Sigmoid colon (tissue), 6 donors: ENCODE measurements at regions not wholly inside any gene's neighbourhood (a gene's known extent, or its start where the extent isn't known, plus 50 kb on each side); places are given as distances from the start of the nearest gene placed in this dataset.

Experiments used
- DNase-seq: peaks from one replicate; pipeline ENCODE4 v3.0.0-alpha.2; 2019
- H3K27ac ChIP-seq, 4 donors: fragments of 200-600 bp; sonication (generic); one replicate each; pipeline ENCODE4 v1.5.1; 2016 to 2019; ENCODE audit warnings: mild to moderate bottlenecking in 1 of 4
- H3K27me3 ChIP-seq, 3 donors: fragments of 200-600 bp; sonication (generic); one replicate each; pipeline ENCODE4 v1.5.1; 2019; ENCODE audit warnings: mild to moderate bottlenecking in 1 of 3
- H3K36me3 ChIP-seq, 4 donors: fragments of 200-600 bp; sonication (generic); one replicate each; pipeline ENCODE4 v1.5.1; 2016 to 2019
- H3K4me1 ChIP-seq, 4 donors: fragments of 200-600 bp; sonication (generic); one replicate each; pipeline ENCODE4 v1.5.1; 2017 to 2019
- H3K4me3 ChIP-seq, 4 donors: fragments of 200-600 bp; sonication (generic); one replicate each; pipeline ENCODE4 v1.5.1; 2017 to 2019; ENCODE audit warnings: mild to moderate bottlenecking in 2 of 4, moderate library complexity in 1 of 4
- H3K9me3 ChIP-seq, 4 donors: fragments of 200-600 bp in 3 of 4; sonication (generic) in 3 of 4; one replicate each; pipeline versions ENCODE4 v1.5.1 to v1.6.1; 2013 to 2019
- EP300 ChIP-seq, 4 donors: sonication (generic); formaldehyde crosslinking; IDR thresholded peaks; one replicate each; pipeline ENCODE4 v1.6.1; 2017; ENCODE audit warnings: antibody characterized with exemption in 4 of 4
- POLR2A ChIP-seq, 2 donors: fragments of 450-650 bp; IDR thresholded peaks; one replicate each; pipeline ENCODE4 v1.6.1; 2016; ENCODE audit warnings: antibody characterized with exemption in 2 of 2, mild to moderate bottlenecking in 2 of 2, moderate library complexity in 2 of 2
- POLR2AphosphoS5 ChIP-seq, 4 donors: sonication (generic); formaldehyde crosslinking; IDR thresholded peaks; one replicate each; pipeline ENCODE4 v1.6.1; 2017; ENCODE audit warnings: antibody characterized with exemption in 4 of 4
- WGBS, 2 donors: extraction: QIAGEN DNeasy Blood & Tissue Kit; methylation state at CpG; one replicate each; pipeline ENCODE4 v1.1.7; 2013; 5-methylcytosine and 5-hydroxymethylcytosine counted together
- intact Hi-C: fragments of 100-400 bp; cut with DNase I; formaldehyde crosslinking; loops from one replicate; pipeline ENCODE4 v1.15.1; 2023
- TF ChIP-seq, protein P1 (sequence below), 4 experiments: fragments of 450-650 bp in 3 of 4; fragments of 200-600 bp in 1 of 4; IDR thresholded peaks; one replicate each; pipeline ENCODE4 v1.5.1; 2016 to 2019; ENCODE audit warnings: antibody characterized with exemption in 4 of 4, mild to moderate bottlenecking in 3 of 4, moderate library complexity in 2 of 4
- donor health status: healthy with polysubstance abuse.
- donor health status: healthy.

DNA sequence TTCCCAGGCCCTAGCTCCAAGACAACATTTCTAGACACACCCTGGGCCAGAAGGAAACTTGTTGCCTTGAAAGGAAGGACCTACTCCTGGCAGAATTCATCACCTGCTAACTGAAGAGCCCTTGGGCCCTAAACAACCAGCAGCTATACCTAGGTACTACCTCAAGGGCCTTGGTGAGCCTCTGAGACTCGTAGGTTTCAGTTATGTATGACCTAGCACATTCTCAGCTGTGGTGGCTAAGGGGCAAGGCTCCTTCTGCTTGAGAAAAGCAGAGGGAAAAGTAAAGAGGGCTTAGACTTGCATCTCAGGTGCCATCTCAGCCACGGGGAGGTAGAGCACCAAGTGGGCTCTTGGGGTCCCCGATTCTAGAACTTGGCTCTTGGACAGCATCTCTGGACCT, 132.3 kb upstream of the NHSL1 start:
- Histone ChIP-seq H3K27me3 (no peaks in the 10 kb centered on the region), H3K27ac (no peak overlapping the region), H3K36me3 (no peaks in the 10 kb centered on the region), H3K4me1 (no peaks in the 10 kb centered on the region), H3K4me3 (no peak overlapping the region), H3K9me3 (no peaks in the 10 kb centered on the region)
- TF ChIP-seq EP300 (IDR thresholded peaks at IDR 0.05) (no peak), POLR2A (IDR thresholded peaks at IDR 0.05) (no peak), POLR2AphosphoS5 (IDR thresholded peaks at IDR 0.05) (no peak)
- TF ChIP-seq, protein P1, sequence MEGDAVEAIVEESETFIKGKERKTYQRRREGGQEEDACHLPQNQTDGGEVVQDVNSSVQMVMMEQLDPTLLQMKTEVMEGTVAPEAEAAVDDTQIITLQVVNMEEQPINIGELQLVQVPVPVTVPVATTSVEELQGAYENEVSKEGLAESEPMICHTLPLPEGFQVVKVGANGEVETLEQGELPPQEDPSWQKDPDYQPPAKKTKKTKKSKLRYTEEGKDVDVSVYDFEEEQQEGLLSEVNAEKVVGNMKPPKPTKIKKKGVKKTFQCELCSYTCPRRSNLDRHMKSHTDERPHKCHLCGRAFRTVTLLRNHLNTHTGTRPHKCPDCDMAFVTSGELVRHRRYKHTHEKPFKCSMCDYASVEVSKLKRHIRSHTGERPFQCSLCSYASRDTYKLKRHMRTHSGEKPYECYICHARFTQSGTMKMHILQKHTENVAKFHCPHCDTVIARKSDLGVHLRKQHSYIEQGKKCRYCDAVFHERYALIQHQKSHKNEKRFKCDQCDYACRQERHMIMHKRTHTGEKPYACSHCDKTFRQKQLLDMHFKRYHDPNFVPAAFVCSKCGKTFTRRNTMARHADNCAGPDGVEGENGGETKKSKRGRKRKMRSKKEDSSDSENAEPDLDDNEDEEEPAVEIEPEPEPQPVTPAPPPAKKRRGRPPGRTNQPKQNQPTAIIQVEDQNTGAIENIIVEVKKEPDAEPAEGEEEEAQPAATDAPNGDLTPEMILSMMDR (IDR thresholded peaks at IDR 0.05), result no peak
- DNase-seq, result no peak
- intact Hi-C loops, result no loop called here
- 92 to 95% methylated on average over 3 of the region's 3 CpGs for WGBS, 2 donors

DNA sequence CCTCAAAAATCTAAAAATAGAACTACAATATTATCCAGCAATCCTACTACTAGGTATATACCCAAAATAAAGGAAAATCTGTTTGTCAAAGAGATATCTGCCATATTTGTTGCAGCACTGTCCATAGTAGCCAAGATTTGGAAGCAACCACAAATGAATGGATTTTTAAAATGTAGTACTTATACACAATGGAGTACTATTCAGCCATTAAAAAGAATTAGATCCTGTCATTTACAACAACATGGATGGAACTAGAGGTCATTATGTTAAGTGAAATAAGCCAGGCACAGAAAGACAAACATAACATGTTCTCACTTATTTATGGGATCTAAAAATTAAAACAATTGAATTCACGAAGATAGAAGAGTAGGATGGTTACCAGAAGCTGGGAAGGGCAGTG, 135.7 kb upstream of the CCDC28A start:
- WGBS, 2 donors, result 86 to 93% methylated on average over 1 of the region's 1 CpG
- Histone ChIP-seq H3K9me3 (no peaks in the 10 kb centered on the region), H3K4me3 (no peak overlapping the region), H3K36me3 (no peaks in the 10 kb centered on the region), H3K4me1 (no peaks in the 10 kb centered on the region), H3K27me3 (no peaks in the 10 kb centered on the region), H3K27ac (no peak overlapping the region)
- intact Hi-C loops, result no loop called here
- TF ChIP-seq POLR2A (IDR thresholded peaks at IDR 0.05) (no peak), EP300 (IDR thresholded peaks at IDR 0.05) (no peak), POLR2AphosphoS5 (IDR thresholded peaks at IDR 0.05) (no peak)
- TF ChIP-seq, protein P1 (IDR thresholded peaks at IDR 0.05), result no peak
- no peak for DNase-seq

DNA sequence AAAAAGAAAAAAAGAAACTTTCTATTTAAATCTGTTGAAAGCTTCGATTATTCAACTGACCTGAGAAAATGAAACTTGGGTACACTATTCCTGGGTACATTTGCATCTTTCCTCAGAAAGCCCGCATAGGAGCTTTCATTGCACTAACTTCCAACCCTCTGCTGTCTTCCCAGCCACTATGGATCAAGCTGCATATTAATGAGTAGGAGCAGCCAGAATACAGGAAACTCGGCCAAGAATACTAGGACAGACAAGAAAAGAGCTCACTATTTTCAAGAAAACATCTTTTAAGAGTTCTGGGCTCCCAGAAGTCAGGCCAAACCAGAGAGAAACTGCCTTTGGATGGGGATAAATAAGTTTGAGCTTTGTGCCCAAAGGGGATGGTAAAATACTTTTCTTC, 135.0 kb upstream of the CCDC28A start:
- intact Hi-C loops, result no loop called here
- TF ChIP-seq POLR2A (IDR thresholded peaks at IDR 0.05) (no peak), POLR2AphosphoS5 (IDR thresholded peaks at IDR 0.05) (no peak), EP300 (IDR thresholded peaks at IDR 0.05) (no peak)
- TF ChIP-seq, protein P1 (IDR thresholded peaks at IDR 0.05), result no peak
- Histone ChIP-seq H3K36me3 (no peaks in the 10 kb centered on the region), H3K27ac (no peak overlapping the region), H3K27me3 (no peaks in the 10 kb centered on the region), H3K9me3 (no peaks in the 10 kb centered on the region), H3K4me1 (no peaks in the 10 kb centered on the region), H3K4me3 (no peak overlapping the region)
- no peak for DNase-seq
- 81 to 88% methylated on average over 3 of the region's 3 CpGs for WGBS, 2 donors

DNA sequence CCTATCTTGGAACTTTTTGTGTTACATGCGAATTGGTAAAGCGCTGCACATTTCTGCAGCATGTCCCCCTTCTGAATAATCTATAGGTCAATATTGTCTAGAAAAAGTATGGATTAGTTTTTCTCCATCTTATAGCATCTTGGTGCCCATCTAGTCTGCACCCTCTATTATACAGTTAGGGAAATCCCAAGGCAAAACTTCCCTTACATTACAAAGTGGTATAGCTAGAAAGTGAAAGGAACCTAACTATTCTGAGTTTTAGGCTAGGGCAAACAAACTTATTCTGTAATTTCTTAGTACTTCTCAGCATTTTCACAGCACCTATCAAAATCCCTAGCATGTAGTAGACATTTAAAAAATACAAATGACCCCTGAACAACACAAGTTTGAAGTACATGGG, 133.5 kb upstream of the CCDC28A start:
- 98 to 99% methylated on average over 2 of the region's 2 CpGs for WGBS, 2 donors
- no peak for DNase-seq
- no peaks in the 10 kb centered on the region for H3K36me3 ChIP-seq
- TF ChIP-seq, protein P1 (IDR thresholded peaks at IDR 0.05), result no peak
- TF ChIP-seq EP300 (IDR thresholded peaks at IDR 0.05) (no peak), POLR2A (IDR thresholded peaks at IDR 0.05) (no peak), POLR2AphosphoS5 (IDR thresholded peaks at IDR 0.05) (no peak)
- no peaks in the 10 kb centered on the region for H3K4me1 ChIP-seq
- H3K27ac ChIP-seq, result no peak overlapping the region
- H3K9me3 ChIP-seq, result no peaks in the 10 kb centered on the region
- no peak overlapping the region for H3K4me3 ChIP-seq
- intact Hi-C loops, result no loop called here
- H3K27me3 ChIP-seq, result no peaks in the 10 kb centered on the region

DNA sequence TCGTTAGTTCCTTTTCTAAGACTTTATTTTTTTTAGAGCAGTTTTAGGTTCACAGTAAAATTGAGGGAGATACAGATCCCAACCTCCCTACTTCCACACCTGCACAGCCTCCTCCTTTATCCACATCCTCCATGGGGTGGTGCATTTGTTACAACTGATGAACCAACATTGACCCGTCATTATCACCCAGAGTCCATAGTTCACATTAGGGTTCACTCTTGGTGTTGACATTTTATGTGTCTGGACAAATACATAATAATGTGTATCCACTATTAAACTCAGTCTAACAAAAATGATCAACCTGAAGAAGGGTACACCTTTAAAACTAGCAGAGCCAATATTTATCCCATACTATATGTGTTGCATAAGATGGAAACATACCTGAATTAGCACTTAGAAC, 130.4 kb upstream of the CCDC28A start:
- intact Hi-C loops, result no loop called here
- no peak overlapping the region for H3K27ac ChIP-seq
- no peaks in the 10 kb centered on the region for H3K4me1 ChIP-seq
- DNase-seq, result no peak
- no peaks in the 10 kb centered on the region for H3K36me3 ChIP-seq
- WGBS, 2 donors, result 58 to 84% methylated on average over 2 of the region's 2 CpGs
- no peak overlapping the region for H3K4me3 ChIP-seq
- no peak for TF ChIP-seq EP300 (IDR thresholded peaks at IDR 0.05)
- TF ChIP-seq, protein P1 (IDR thresholded peaks at IDR 0.05), result no peak
- no peak for TF ChIP-seq POLR2AphosphoS5 (IDR thresholded peaks at IDR 0.05)
- TF ChIP-seq POLR2A (IDR thresholded peaks at IDR 0.05), result no peak
- H3K27me3 ChIP-seq, result no peaks in the 10 kb centered on the region
- H3K9me3 ChIP-seq, result no peaks in the 10 kb centered on the region
